GM19328 (cell line): ENCODE measurements at regions not wholly inside any gene's neighbourhood (a gene's known extent, or its start where the extent isn't known, plus 50 kb on each side); places are given as distances from the start of the nearest gene placed in this dataset.

Experiments used
- ATAC-seq: cut with Tn5 transposase; IDR thresholded peaks from one replicate; pipeline ENCODE4 v1.9.1; 2021; ENCODE audit warnings: mild to moderate bottlenecking, moderate library complexity; ENCODE audit not compliant: unreplicated experiment

- ATAC-seq = no peak
These were observed 370.2 kb upstream of the E2F7 start for GRCh38 chr12:77435446-77436091.

GRCh38 chr12:77433799-77434198 is 368.4 kb upstream of the E2F7 start:
- no peak for ATAC-seq

- no peak for ATAC-seq
These were observed 364.1 kb upstream of the E2F7 start for GRCh38 chr12:77429426-77429825.

- ATAC-seq = no peak
These were observed 355.8 kb upstream of the E2F7 start for GRCh38 chr12:77421152-77421551.

- ATAC-seq = no peak
These were observed 344.2 kb upstream of the E2F7 start for GRCh38 chr12:77409551-77409950.

GRCh38 chr12:77407931-77408330 is 342.6 kb upstream of the E2F7 start:
- no peak for ATAC-seq

GRCh38 chr12:77406219-77406905 is 341.0 kb upstream of the E2F7 start:
- no peak for ATAC-seq

- no peak for ATAC-seq
These were observed 337.3 kb upstream of the E2F7 start for GRCh38 chr12:77402716-77403115.

GRCh38 chr12:77401770-77402081 is 336.4 kb upstream of the E2F7 start:
- no peak for ATAC-seq

GRCh38 chr12:77401064-77401769 is 335.8 kb upstream of the E2F7 start:
- no peak for ATAC-seq

GRCh38 chr12:77392467-77393088 is 327.2 kb upstream of the E2F7 start:
- no peak for ATAC-seq

GRCh38 chr12:77388445-77389265 is 323.3 kb upstream of the E2F7 start:
- ATAC-seq = no peak

- ATAC-seq = no peak
These were observed 322.3 kb upstream of the E2F7 start for GRCh38 chr12:77387671-77388070.

GRCh38 chr12:77387214-77387613 is 321.8 kb upstream of the E2F7 start:
- ATAC-seq = no peak

GRCh38 chr12:77384941-77385340 is 319.6 kb upstream of the E2F7 start:
- ATAC-seq = no peak

- ATAC-seq = no peak
These were observed 316.9 kb upstream of the E2F7 start for GRCh38 chr12:77382096-77382742.

GRCh38 chr12:77377622-77378021 is 312.3 kb upstream of the E2F7 start:
- no peak for ATAC-seq

- ATAC-seq = no peak
These were observed 311.7 kb upstream of the E2F7 start for GRCh38 chr12:77377116-77377515.

GRCh38 chr12:77374673-77375072 is 309.3 kb upstream of the E2F7 start:
- ATAC-seq = no peak

- ATAC-seq = no peak
These were observed 307.1 kb upstream of the E2F7 start for GRCh38 chr12:77372494-77372893.

GRCh38 chr12:77372026-77372425 is 306.7 kb upstream of the E2F7 start:
- no peak for ATAC-seq
